ENCODE measurements at regions not wholly inside any gene's neighbourhood (a gene's known extent, or its start where the extent isn't known, plus 50 kb on each side); places are given as distances from the start of the nearest gene placed in this dataset.

GRCh38 chr15:39028069-39028468 lies 463.5 kb upstream of the RASGRP1 start:
- no peak for TF ChIP-seq CTCF (IDR thresholded peaks at IDR 0.05)
- no peak for TF ChIP-seq POLR2A (IDR thresholded peaks at IDR 0.05)
- TF ChIP-seq POLR2AphosphoS5 (IDR thresholded peaks at IDR 0.05; ENCODE audit: insufficient read depth in 1 of 2, low read depth in 1 of 2), result no peak

Data from vagina (tissue), 2 donors.